DND-41 (cell line): ENCODE measurements at regions not wholly inside any gene's neighbourhood (a gene's known extent, or its start where the extent isn't known, plus 50 kb on each side); places are given as distances from the start of the nearest gene placed in this dataset.

Experiments used
- ATAC-seq: fragments of 200-7000 bp; cut with Tn5 transposase; 3 replicates; pipeline ENCODE4 v1.9.1; 2021; ENCODE audit warnings: low read depth; ENCODE audit not compliant: insufficient read depth
- DNase-seq: peaks from one replicate; pipeline ENCODE4 v3.0.0-alpha.2; 2020
- H2AFZ ChIP-seq: 2 replicates; pipeline ENCODE4 v1.6.0; 2012; ENCODE audit warnings: low read depth, low read length
- H3K27ac ChIP-seq: 2 replicates; pipeline ENCODE4 v1.5.1; 2012; ENCODE audit warnings: low read length, inconsistent platforms
- H3K27me3 ChIP-seq: fragments of 200-600 bp; sonication (generic); 2 replicates; pipeline ENCODE4 v1.6.0; 2012; ENCODE audit warnings: low read length, mild to moderate bottlenecking, inconsistent platforms; ENCODE audit not compliant: insufficient read depth, poor library complexity
- H3K36me3 ChIP-seq: 2 replicates; pipeline ENCODE4 v1.5.1; 2012; ENCODE audit warnings: low read length, inconsistent platforms; ENCODE audit not compliant: insufficient read depth
- H3K4me1 ChIP-seq: 2 replicates; pipeline ENCODE4 v1.5.1; 2012; ENCODE audit warnings: mild to moderate bottlenecking, low read length; ENCODE audit not compliant: insufficient read depth
- H3K4me2 ChIP-seq: 2 replicates; pipeline ENCODE4 v1.6.0; 2012; ENCODE audit warnings: mild to moderate bottlenecking, moderate library complexity, low read length, inconsistent platforms; ENCODE audit not compliant: insufficient read depth
- H3K4me3 ChIP-seq, 2 experiments: fragments of 200-600 bp in 1 of 2; shearing (Covaris generic) in 1 of 2; 2 replicates each; pipeline ENCODE4 v1.5.1; 2012 to 2016; ENCODE audit warnings: inconsistent platforms in 2 of 2, low read length in 2 of 2, mild to moderate bottlenecking in 2 of 2, low read depth in 1 of 2, moderate library complexity in 1 of 2
- H3K79me2 ChIP-seq: 2 replicates; pipeline ENCODE4 v1.6.0; 2012; ENCODE audit warnings: low read length, inconsistent platforms; ENCODE audit not compliant: insufficient read depth
- H3K9ac ChIP-seq: 2 replicates; pipeline ENCODE4 v1.6.0; 2012; ENCODE audit warnings: low read depth, mild to moderate bottlenecking, inconsistent platforms, low read length, moderate library complexity
- H3K9me3 ChIP-seq: 2 replicates; pipeline ENCODE4 v1.5.1; 2012; ENCODE audit warnings: low read length, moderate library complexity, mild to moderate bottlenecking, inconsistent platforms; ENCODE audit not compliant: insufficient read depth, severe bottlenecking
- H4K20me1 ChIP-seq: 2 replicates; pipeline ENCODE4 v1.6.0; 2012; ENCODE audit warnings: low read length; ENCODE audit not compliant: insufficient read depth
- CTCF ChIP-seq: IDR thresholded peaks from 2 replicates; pipeline ENCODE4 v1.5.1; 2012; ENCODE audit warnings: borderline replicate concordance, low read length, moderate library complexity, mild to moderate bottlenecking; ENCODE audit not compliant: poor library complexity, severe bottlenecking; ENCODE audit errors: extremely low read depth
- EZH2 ChIP-seq: IDR thresholded peaks from 3 replicates; pipeline ENCODE4 v1.6.1; 2012; ENCODE audit warnings: borderline replicate concordance, low read depth, mild to moderate bottlenecking, moderate library complexity, low read length, inconsistent platforms; ENCODE audit not compliant: severe bottlenecking

GRCh38 chr5:89418407-89419085, 535.6 kb upstream of the MEF2C start:
- H2AFZ ChIP-seq, result no peak overlapping the region
- no peaks in the 10 kb centered on the region for H3K27me3 ChIP-seq
- H3K9me3 ChIP-seq, result no peaks in the 10 kb centered on the region
- no peak overlapping the region for H3K27ac ChIP-seq
- ATAC-seq (no peak), DNase-seq (no peak)
- TF ChIP-seq EZH2, result no peak
- TF ChIP-seq CTCF, result no peak
- no peaks in the 10 kb centered on the region for H3K4me1 ChIP-seq
- no peak overlapping the region for H3K4me3 ChIP-seq
- H3K36me3 ChIP-seq, result no peaks in the 10 kb centered on the region
- no peaks in the 10 kb centered on the region for H3K79me2 ChIP-seq
- no peaks in the 10 kb centered on the region for H4K20me1 ChIP-seq
- no peak overlapping the region for H3K4me2 ChIP-seq
- no peak overlapping the region for H3K9ac ChIP-seq

DNA sequence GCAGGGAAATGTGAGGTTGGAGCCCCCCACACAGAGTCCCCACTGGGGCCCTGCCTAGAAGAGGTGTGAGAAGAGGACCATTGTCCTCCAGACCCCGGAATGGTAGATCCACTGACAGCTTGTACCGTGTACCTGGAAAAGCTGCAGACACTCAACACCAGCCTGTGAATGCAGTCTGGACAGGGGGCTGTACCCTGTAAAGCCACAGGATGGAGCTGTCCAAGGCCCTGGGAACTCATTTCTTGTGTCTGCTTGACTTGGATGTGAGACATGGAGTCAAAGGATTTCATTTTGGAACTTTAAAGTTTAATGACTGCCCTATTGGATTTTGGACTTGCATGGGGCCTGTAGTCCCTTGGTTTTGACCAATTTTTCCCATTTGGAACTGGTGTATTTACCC, 535.0 kb upstream of the MEF2C start:
- no peaks in the 10 kb centered on the region for H3K79me2 ChIP-seq
- H3K9ac ChIP-seq, result no peak overlapping the region
- H3K4me1 ChIP-seq, result no peaks in the 10 kb centered on the region
- no peaks in the 10 kb centered on the region for H4K20me1 ChIP-seq
- H3K27me3 ChIP-seq, result no peaks in the 10 kb centered on the region
- no peak overlapping the region for H3K4me3 ChIP-seq
- H3K36me3 ChIP-seq, result no peaks in the 10 kb centered on the region
- ATAC-seq (no peak), DNase-seq (no peak)
- H2AFZ ChIP-seq, result no peak overlapping the region
- TF ChIP-seq CTCF (no peak), EZH2 (no peak)
- H3K9me3 ChIP-seq, result no peaks in the 10 kb centered on the region
- H3K4me2 ChIP-seq, result no peak overlapping the region
- no peak overlapping the region for H3K27ac ChIP-seq

- Histone ChIP-seq H4K20me1 (no peaks in the 10 kb centered on the region), H3K4me3 (no peak overlapping the region), H3K4me1 (no peaks in the 10 kb centered on the region), H3K9me3 (no peaks in the 10 kb centered on the region), H2AFZ (no peak overlapping the region), H3K36me3 (no peaks in the 10 kb centered on the region), H3K27me3 (no peaks in the 10 kb centered on the region), H3K27ac (no peak overlapping the region), H3K79me2 (no peaks in the 10 kb centered on the region), H3K9ac (no peak overlapping the region), H3K4me2 (no peak overlapping the region)
- TF ChIP-seq EZH2 (no peak), CTCF (no peak)
- DNase-seq, result no peak
- ATAC-seq, result no peak
Measured at GRCh38 chr5:89417515-89417914, 534.5 kb upstream of the MEF2C start.
